ENCODE measurements at regions not wholly inside any gene's neighbourhood (a gene's known extent, or its start where the extent isn't known, plus 50 kb on each side); places are given as distances from the start of the nearest gene placed in this dataset.

GRCh38 chr7:54869523-54869922 lies 110.5 kb upstream of the SEC61G start:
- TF ChIP-seq ZNF274 (IDR thresholded peaks at IDR 0.05; ENCODE audit: low read depth, low read length) (no peak), SUZ12 (IDR thresholded peaks at IDR 0.05; ENCODE audit: extremely low read depth, insufficient read depth, insufficient read length) (no peak)
